Retina (tissue), 1 donor: ENCODE measurements at regions not wholly inside any gene's neighbourhood (a gene's known extent, or its start where the extent isn't known, plus 50 kb on each side); places are given as distances from the start of the nearest gene placed in this dataset.
"Not testable (repeated sequence)": the region's sequence is repeated elsewhere in the genome, so short reads cannot be mapped to it uniquely, and the experiment has no call there.

Experiments used
- DNase-seq: peaks from one replicate; pipeline ENCODE4 v3.0.0-alpha.2; 2016

DNA sequence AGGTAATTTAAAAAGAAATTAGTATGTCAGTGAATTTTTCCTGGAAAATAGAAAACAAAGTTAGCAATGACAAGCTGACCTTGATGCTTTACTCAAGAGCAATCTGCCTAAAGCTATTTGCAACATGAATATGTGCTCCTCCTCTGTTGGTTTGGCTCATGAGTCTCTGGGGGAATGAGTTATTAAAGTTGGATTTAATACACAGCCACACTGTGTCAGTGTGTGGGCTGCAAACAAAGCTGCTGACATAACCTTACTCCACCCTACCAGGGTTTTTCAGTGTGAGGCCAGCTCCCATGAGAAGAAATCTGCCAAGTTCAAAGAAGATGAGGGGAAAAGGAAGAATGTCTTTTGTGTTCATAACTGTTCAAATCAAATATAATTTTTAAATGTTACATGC lies 280.5 kb downstream of the TLL1 start:
- peak; percentile 28 for DNase-seq

GRCh38 chr4:166162327-166162726 lies 289.3 kb downstream of the TLL1 start:
- no peak for DNase-seq

DNA sequence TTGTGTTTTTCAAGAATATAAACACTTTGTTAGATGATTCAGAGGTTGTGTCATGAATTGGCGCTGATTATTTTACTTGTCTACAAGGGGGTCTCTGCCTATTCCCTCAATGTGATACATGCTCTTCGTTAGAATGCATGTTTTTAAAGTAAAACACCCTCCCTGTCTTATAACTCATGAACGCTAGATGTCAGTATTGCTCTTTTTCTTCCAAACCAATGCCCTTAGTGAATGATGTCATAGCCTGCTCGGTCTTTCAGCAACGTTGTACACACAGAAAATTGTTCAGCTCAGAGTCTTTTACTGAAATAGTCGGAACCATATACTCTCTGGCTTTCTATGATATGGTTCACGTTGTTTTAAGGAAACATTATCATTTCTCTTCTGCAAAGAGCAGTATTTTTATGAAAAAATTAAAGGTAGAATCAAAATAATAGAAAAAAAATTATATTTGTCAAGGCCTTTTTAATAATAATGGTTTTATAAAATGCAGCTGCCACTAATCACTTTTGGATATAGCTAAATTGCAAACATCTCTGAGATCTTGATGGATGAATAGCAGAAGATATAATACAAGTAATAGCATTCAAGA lies 292.9 kb downstream of the TLL1 start:
- peak; percentile 67 for DNase-seq

- DNase-seq = no peak
These were observed 296.1 kb downstream of the TLL1 start for GRCh38 chr4:166169111-166169510.

GRCh38 chr4:166172619-166173018 lies 299.6 kb downstream of the TLL1 start:
- no peak for DNase-seq

DNA sequence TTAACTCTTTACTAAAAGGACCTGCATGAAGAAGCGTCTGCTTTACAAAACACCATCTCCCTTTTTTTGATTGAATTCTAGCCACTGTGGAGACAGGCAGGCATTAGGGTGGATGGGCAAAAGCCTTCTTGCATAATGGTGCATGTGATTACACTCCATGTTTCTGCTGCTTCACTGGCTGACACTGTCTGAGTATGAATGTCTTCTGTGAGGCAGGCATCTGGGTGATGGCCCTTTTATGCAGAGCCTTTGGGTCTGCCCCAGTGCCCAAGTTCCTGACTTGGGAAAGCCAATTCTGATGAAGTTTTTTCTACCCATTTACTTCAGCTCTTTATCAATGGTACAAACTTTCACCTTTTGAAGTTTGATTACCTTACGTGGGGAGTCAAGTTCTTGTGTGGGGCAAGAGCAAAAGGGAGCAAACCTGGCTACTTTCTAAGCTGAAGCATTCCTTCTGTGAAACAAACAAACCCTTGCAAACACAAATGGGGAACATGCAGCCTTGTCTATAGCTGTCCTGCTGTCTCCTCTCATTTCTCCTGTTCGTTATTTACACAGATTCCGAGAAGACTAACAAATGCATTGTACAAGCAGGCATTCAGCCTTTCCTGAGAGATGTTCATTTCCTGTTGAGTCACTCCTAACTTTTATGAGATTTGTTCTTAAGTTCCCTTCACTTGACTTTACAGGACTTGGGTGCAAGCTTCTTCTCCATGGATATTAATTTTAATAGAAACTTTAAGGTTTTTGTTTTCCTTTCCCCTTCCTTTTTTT lies 301.9 kb downstream of the TLL1 start:
- no peak for DNase-seq

GRCh38 chr4:166182145-166182544 lies 309.1 kb downstream of the TLL1 start:
- no peak for DNase-seq

- DNase-seq = no peak
These were observed 322.1 kb downstream of the TLL1 start for GRCh38 chr4:166195101-166195500.

DNA sequence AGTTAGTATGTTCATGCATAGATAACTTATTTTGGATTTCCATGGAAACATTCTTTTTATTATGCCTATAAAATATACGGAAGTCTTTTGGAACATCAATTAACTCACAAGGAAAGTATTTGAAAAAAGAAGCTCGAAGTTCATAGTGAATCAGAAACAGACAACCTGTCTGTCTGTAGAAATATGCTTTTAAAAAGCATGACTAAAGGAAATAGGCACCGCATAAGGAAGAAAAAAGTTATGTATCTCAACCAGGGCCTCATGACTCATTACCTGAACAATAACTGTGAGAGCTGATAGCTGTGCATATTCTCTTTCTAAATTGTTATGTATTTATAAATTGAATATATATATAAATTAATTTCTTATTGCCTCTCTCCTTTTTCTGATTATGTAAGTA lies 324.1 kb downstream of the TLL1 start:
- no peak for DNase-seq

GRCh38 chr4:166198041-166198440 lies 325.0 kb downstream of the TLL1 start:
- no peak for DNase-seq

DNA sequence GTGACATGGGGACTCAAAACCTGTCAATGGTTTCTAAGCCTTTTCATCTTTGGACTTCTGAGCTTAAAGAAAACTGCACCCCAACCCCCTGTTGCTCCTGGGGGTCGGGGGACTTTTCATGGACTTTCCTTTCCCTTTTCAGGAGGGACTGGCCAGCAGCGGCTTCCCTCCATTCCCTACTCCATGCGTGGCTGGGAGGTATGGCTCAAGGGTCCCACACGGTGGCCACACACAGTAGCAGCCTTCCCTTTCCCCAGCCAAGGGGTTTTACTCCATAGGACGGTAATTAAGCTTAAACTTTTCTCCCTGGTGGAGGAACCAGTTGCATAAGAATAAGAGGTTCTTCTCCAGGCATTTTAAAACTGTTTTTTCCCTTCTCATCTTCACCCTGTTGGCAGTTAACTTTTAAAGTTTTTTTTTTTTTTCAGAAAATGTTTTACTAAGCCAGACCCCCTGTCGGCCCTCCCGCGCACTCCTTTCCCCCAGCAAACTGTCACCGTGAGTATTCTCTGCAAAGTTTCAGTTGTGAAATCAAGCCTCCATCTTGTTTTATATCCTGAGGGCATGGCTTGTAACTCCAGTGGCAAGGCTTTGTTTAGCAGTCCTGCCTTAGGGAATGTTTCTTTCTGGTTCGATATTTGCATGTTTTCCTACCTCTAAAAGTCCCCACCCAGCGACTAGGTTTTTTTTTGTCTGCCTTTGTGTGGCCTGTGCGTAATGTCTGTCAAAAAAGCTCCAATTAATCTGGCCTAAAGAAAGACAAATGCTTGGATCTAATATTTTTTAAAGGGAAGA lies 325.7 kb downstream of the TLL1 start:
- no peak for DNase-seq

DNA sequence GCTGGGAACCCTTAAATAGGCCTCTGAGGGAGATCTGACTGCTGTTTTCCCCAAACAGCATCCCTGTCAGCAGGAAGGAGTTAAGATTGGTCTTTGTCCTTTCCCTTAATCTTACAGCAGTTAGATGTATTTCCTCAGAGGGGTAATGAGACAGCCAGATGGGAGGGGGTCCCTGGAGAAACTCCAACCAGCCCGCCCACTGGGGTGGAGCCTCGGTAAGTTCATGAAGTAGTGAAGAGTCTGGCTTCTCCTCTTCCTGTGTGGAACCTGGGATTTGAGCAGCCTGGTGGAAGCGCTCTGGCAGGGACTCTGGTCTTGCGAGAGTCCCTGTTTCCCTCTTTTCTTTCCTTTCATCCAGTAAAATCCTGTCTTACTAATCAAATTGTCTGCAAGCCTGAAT lies 330.0 kb downstream of the TLL1 start:
- DNase-seq = no peak

- DNase-seq = not testable (repeated sequence)
These were observed 339.3 kb downstream of the TLL1 start for GRCh38 chr4:166212326-166212725.

DNA sequence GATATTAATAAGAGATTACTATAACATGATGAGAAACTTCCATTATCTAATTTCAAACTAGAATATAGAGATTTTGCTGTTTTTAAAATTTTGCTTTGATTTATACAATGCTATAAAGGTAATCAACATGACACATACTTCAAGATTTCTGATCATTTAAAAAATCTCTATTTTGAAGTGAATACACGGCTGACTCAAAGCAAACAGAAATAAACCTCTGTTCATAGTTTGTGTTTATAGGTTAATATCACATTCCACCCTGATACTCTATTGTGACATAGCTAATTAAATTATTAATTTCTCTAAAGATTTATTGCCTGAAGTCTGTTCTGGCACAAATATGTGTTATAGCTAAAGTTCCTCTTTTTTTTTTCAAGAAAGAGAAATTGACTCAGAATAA lies 349.2 kb downstream of the TLL1 start:
- DNase-seq = no peak

DNA sequence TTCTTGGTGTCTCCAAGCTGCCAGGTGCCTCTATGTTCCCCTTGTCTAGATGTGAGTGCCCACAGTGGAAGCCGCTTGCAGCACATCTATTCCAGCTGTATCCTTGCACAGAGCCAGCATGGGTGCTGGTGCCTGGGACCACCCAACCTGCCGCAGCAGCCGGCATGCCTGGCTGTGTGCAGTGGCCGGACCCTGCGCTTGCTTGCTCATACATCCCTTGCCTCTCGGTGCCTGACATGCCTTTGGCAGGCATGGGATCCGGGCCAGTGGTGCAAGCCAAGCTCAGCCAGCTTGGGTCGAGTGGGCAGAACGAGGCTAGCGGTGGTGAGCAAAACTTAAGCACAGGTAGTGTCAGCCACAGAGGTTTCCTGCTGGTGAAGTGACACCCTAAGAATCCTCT lies 355.1 kb downstream of the TLL1 start:
- DNase-seq = no peak

- DNase-seq = no peak
These were observed 356.8 kb downstream of the TLL1 start for GRCh38 chr4:166229799-166230198.

DNA sequence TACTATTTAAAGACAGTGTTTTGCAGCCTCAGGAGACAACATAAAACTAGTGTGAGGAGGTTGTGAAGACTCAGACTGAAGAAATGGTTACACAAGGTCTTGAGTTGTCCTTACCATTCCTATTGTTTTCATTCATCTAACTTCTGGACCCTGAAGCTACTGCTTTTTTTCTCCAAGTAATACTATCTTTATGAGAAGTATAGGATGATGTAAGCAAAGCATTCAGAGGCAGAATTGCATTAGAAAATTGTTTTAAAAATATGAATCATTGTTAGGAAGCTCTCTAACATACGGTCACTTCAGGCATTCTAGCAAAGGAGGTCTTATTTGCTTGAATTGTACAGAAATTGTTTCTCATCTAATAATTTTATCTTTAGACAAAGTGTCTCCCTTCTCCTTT lies 357.8 kb downstream of the TLL1 start:
- no peak for DNase-seq

DNA sequence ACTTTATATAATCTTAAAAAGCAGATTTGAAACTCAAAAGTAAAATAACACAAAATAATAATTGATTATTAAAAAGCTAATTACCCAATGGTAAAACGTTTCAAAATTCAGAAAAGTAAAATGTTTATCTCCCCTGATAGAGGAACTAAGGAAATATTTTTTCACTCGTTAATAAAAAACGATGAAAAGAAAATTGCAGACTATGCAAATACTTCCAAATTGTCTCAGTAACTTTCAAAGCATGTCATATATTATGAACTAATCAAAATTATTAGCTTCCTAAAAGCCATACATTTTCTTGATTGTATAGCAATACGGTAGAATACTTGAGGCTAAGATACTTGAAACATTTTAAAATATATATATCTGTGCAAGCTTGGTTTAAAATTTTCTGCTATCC lies 366.3 kb downstream of the TLL1 start:
- no peak for DNase-seq

DNA sequence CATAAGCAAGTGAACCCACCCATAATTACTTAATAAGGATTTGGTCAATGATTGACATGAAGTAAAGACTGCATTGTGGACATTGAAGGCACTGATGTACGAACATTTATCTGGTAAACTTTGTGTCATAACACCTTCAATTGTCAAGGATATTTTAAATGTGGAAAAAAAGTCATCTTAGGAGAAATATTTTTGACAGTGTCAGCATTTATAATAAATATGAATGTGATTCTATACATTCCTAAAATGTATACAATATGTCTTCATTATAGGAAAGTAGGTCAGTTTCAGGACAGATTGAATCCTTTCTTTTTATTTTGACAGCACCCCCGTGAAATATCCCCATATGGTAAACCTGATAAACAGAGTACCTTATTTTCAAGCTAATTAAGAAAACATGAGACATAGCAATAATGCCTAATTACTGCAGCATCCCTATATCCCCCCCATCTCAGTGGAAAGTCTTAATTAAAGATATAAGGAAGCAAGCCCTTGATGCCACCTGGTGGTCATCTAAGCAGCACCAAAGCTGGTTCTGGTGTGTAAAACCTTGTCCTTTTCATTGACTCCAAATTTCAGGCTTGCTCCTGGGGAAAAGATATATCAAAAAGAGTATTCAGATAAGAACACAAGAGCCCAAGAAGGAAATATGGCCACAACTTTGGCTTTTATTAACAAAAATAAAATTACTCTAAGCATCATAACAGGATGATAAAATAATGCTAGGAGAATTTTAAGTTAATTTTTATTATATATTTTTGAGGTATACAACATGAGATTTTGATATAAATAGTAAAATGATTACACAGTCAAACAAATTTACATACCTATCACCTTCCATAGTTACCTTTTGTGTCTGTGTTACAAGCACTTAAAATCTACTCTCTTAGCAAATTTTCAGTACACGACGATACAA lies 379.7 kb downstream of the TLL1 start:
- no peak for DNase-seq

DNA sequence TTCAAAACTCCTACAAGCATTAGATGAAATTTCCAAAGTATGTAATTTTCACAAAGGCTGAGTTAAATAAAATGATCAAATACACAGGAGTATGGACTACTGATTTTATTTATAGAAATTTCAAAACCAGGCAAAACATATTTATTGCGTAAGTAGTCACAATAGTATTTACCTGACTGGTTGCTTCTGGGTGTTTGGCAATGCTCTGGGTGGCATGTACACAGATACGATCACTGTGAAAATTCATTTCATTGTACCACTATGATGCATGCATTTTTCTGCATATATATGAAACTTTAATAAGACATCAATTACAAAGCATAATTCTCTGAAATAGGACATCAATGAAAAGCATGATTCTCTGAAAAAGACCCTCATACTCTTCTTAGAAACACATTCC lies 384.2 kb downstream of the TLL1 start:
- no peak for DNase-seq

DNA sequence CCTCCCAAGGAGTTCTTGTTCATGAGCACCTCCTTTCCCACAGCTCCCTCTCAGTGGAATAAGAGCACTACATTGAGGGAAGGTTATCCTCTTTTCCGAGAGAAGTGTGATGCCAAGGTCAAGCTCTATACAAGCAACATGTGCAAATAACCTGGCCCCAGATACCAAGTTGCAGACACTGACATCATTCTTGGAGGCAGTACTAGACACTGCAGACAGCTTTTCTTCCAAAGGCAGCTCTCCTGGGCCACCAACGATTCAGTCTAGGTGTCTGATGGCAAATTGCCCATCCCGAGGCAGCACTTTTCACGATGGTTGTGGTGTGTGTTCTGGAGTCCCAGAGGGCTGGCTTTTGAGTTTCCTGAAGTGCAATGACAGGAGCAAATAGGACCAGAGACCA lies 384.9 kb downstream of the TLL1 start:
- DNase-seq = no peak

DNA sequence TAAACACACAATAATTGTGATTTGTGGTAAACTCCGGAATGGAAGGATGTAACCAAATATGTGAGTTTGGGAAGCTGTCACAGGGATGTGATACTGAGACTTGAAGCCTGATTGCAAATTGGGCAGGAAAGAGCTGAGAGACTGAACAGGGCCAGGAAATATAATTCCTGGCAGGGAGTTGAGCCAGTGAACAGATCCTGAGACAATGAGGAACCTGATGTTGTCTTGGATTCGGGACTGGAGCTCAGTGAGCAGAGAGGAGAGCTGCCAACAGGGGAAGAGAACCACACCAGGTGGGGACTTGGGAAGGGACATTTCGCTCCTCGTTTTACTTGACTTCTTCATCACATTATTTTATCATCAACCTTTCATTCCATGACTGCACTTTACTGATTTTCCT lies 386.0 kb downstream of the TLL1 start:
- no peak for DNase-seq
